ENCODE measurements at regions not wholly inside any gene's neighbourhood (a gene's known extent, or its start where the extent isn't known, plus 50 kb on each side); places are given as distances from the start of the nearest gene placed in this dataset.

DNA sequence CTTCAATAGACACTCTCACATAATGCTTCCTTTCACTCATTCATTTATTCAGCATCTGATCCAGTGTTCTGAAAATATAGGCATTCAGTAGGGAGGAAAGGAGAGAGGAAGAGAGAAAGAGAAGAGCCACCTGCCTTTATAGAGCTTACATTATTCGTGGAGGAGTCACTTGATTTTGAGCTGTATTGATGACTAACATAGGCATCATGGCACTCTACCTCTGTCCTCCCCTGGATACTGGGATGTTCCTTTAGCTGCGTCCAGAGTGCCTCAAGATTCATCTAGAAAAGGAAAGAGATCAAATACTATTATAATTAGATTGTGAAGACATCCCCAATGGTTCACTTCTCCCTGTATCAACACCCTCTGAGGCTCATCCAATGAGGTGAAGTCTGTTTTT lies 345.1 kb downstream of the SPATA31D1 start:
- TF ChIP-seq POLR2A (IDR thresholded peaks at IDR 0.05) = no peak
- TF ChIP-seq CTCF (IDR thresholded peaks at IDR 0.05) = no peak

All from breast epithelium (tissue), 3 donors.